IMR-90 (cell line): ENCODE measurements at regions not wholly inside any gene's neighbourhood (a gene's known extent, or its start where the extent isn't known, plus 50 kb on each side); places are given as distances from the start of the nearest gene placed in this dataset.
"Not testable (repeated sequence)": the region's sequence is repeated elsewhere in the genome, so short reads cannot be mapped to it uniquely, and the experiment has no call there.

ENCODE experiments used
- CTCF ChIP-seq: conservative IDR thresholded peaks from 2 replicates; pipeline ENCODE4 v1.5.1; 2012; ENCODE audit warnings: mild to moderate bottlenecking, low read depth, low read length, improper control_type of control experiment
- ELK1 ChIP-seq: fragments of 150-350 bp; IDR thresholded peaks from 2 replicates; pipeline ENCODE4 v1.6.1; 2016; ENCODE audit warnings: low read depth, mild to moderate bottlenecking, low read length, moderate library complexity, borderline replicate concordance
- MXI1 ChIP-seq: IDR thresholded peaks from 2 replicates; pipeline ENCODE4 v1.6.1; 2012; ENCODE audit warnings: low read depth, mild to moderate bottlenecking, low read length, moderate library complexity, borderline replicate concordance
- POLR2A ChIP-seq: IDR thresholded peaks from 2 replicates; pipeline ENCODE4 v1.6.1; 2012; ENCODE audit warnings: mild to moderate bottlenecking, low read depth, low read length

- TF ChIP-seq ELK1, CTCF, POLR2A, MXI1: not testable (repeated sequence)
Observed at GRCh38 chr2:16905325-16905724, 239.7 kb upstream of the CYRIA start.
